SK-N-MC (cell line): ENCODE measurements at regions not wholly inside any gene's neighbourhood (a gene's known extent, or its start where the extent isn't known, plus 50 kb on each side); places are given as distances from the start of the nearest gene placed in this dataset.

Source experiments
- EZH2 ChIP-seq: fragments of 200-600 bp; sonication (generic); IDR thresholded peaks from one replicate; pipeline ENCODE4 v1.6.1; 2017; ENCODE audit warnings: antibody characterized with exemption
- FOXP2 ChIP-seq: optimal IDR thresholded peaks from 2 replicates; pipeline ENCODE3; 2011; ENCODE audit warnings: mild to moderate bottlenecking, moderate library complexity; ENCODE audit not compliant: insufficient read depth; ENCODE audit errors: extremely low read length, control extremely low read depth
- POLR2AphosphoS5 ChIP-seq: IDR thresholded peaks from 2 replicates; pipeline ENCODE4 v1.6.1; 2012; ENCODE audit warnings: mild to moderate bottlenecking, low read depth, low read length, borderline replicate concordance

DNA sequence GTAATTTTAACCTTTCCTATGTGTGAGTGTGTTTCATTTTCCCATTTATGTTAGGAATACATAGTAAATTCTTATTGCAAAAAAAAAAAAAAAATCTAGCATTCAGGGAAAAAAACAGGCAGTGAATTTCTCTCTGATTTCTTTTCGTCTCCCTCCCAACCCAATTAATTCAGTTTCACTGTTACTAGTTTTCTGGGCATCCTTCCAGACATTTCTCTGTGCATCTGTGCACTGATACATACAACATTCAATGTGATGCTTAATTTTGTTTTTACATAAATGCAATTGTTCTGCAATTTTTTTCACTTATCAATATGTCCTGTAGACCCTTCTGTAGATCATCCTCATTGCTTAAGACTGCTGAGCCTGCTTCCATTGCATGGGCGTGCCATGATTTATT is 694.3 kb upstream of the TBX3 start:
- no peak for TF ChIP-seq EZH2
- TF ChIP-seq POLR2AphosphoS5, result no peak
- TF ChIP-seq FOXP2, result no peak
